ENCODE measurements at regions not wholly inside any gene's neighbourhood (a gene's known extent, or its start where the extent isn't known, plus 50 kb on each side); places are given as distances from the start of the nearest gene placed in this dataset.

GRCh38 chr3:110614186-110614585, 457.4 kb upstream of the NECTIN3 start:
- TF ChIP-seq ZFX (IDR thresholded peaks at IDR 0.05) = no peak
- no peak for TF ChIP-seq CTCF (conservative IDR thresholded peaks at IDR 0.05)
